OCI-M1 (cell line): ENCODE measurements at regions not wholly inside any gene's neighbourhood (a gene's known extent, or its start where the extent isn't known, plus 50 kb on each side); places are given as distances from the start of the nearest gene placed in this dataset.
"Not testable (repeated sequence)": the region's sequence is repeated elsewhere in the genome, so short reads cannot be mapped to it uniquely, and the experiment has no call there.

Experiments
- DNase-seq: peaks from one replicate; lab custom pipeline; 2025; lab: John Stamatoyannopoulos, UW

GRCh38 chrX:124717537-124717936 is 371.2 kb downstream of the SH2D1A start:
- no peak for DNase-seq

GRCh38 chrX:124719060-124719459 is 372.7 kb downstream of the SH2D1A start:
- no peak for DNase-seq

GRCh38 chrX:124720532-124720931 is 374.2 kb downstream of the SH2D1A start:
- DNase-seq, result no peak

- DNase-seq, result no peak
Measured at GRCh38 chrX:124725502-124725901, 379.1 kb downstream of the SH2D1A start.

- DNase-seq, result no peak
Measured at GRCh38 chrX:124726292-124726691, 379.9 kb downstream of the SH2D1A start.

GRCh38 chrX:124726881-124727280 is 380.5 kb downstream of the SH2D1A start:
- DNase-seq, result no peak

GRCh38 chrX:124736553-124737270 is 390.3 kb downstream of the SH2D1A start:
- DNase-seq, result peak; percentile 7

- DNase-seq, result no peak
Measured at GRCh38 chrX:124737771-124738170, 391.4 kb downstream of the SH2D1A start.

- DNase-seq, result no peak
Measured at GRCh38 chrX:124747295-124747694, 400.9 kb downstream of the SH2D1A start.

- DNase-seq, result peak; percentile 56
Measured at GRCh38 chrX:124764354-124764753, 418.0 kb downstream of the SH2D1A start.

- no peak for DNase-seq
Measured at GRCh38 chrX:124769166-124769565, 422.8 kb downstream of the SH2D1A start.

GRCh38 chrX:124771292-124771691 is 424.9 kb downstream of the SH2D1A start:
- DNase-seq, result no peak

- DNase-seq, result not testable (repeated sequence)
Measured at GRCh38 chrX:124788253-124788652, 441.9 kb downstream of the SH2D1A start.

- DNase-seq, result not testable (repeated sequence)
Measured at GRCh38 chrX:124789874-124790273, 443.5 kb downstream of the SH2D1A start.

GRCh38 chrX:124791492-124792095 is 445.2 kb downstream of the SH2D1A start:
- DNase-seq, result no peak

GRCh38 chrX:124796989-124797388 is 450.6 kb downstream of the SH2D1A start:
- no peak for DNase-seq

- peak; percentile 4 for DNase-seq
Measured at GRCh38 chrX:124804962-124805361, 458.6 kb downstream of the SH2D1A start.

GRCh38 chrX:124805486-124805885 is 459.1 kb downstream of the SH2D1A start:
- no peak for DNase-seq

- no peak for DNase-seq
Measured at GRCh38 chrX:124814106-124814505, 467.7 kb downstream of the SH2D1A start.

- no peak for DNase-seq
Measured at GRCh38 chrX:124818033-124818432, 471.7 kb downstream of the SH2D1A start.

- no peak for DNase-seq
Measured at GRCh38 chrX:124818764-124819163, 472.4 kb downstream of the SH2D1A start.

GRCh38 chrX:124820738-124821137 is 474.4 kb downstream of the SH2D1A start:
- peak; percentile 49 for DNase-seq

GRCh38 chrX:124827258-124827845 is 481.0 kb downstream of the SH2D1A start:
- no peak for DNase-seq
